Loucy (cell line): ENCODE measurements at regions not wholly inside any gene's neighbourhood (a gene's known extent, or its start where the extent isn't known, plus 50 kb on each side); places are given as distances from the start of the nearest gene placed in this dataset.

Experiments
- H2AFZ ChIP-seq: fragments of 200-600 bp; sonication (generic); 2 replicates; pipeline ENCODE4 v1.6.0; 2016; ENCODE audit warnings: antibody characterized with exemption, mild to moderate bottlenecking, low read length, moderate library complexity
- H3F3A ChIP-seq: fragments of 200-600 bp; 2 replicates; pipeline ENCODE4 v1.6.0; 2016; ENCODE audit warnings: antibody characterized with exemption, low read depth, mild to moderate bottlenecking
- H3K27me3 ChIP-seq: fragments of 200-600 bp; sonication (generic); 2 replicates; pipeline ENCODE4 v1.6.1; 2014; ENCODE audit warnings: low read length, mild to moderate bottlenecking; ENCODE audit not compliant: insufficient read depth, poor library complexity, severe bottlenecking
- H3K36me3 ChIP-seq: fragments of 200-600 bp; sonication (generic); 2 replicates; pipeline ENCODE4 v1.6.1; 2016; ENCODE audit warnings: low read length; ENCODE audit not compliant: insufficient read depth
- H3K4me1 ChIP-seq: fragments of 200-600 bp; sonication (generic); 2 replicates; pipeline ENCODE4 v1.5.1; 2014; ENCODE audit warnings: low read length, mild to moderate bottlenecking; ENCODE audit not compliant: insufficient read depth, poor library complexity, severe bottlenecking
- H3K4me2 ChIP-seq: fragments of 200-600 bp; sonication (generic); 2 replicates; pipeline ENCODE4 v1.6.0; 2014; ENCODE audit warnings: antibody characterized with exemption, low read length, low read depth, mild to moderate bottlenecking; ENCODE audit not compliant: poor library complexity, severe bottlenecking
- H3K4me3 ChIP-seq: fragments of 200-600 bp; sonication (generic); 2 replicates; pipeline ENCODE4 v1.5.1; 2014; ENCODE audit warnings: low read length, mild to moderate bottlenecking, mixed read lengths; ENCODE audit not compliant: poor library complexity, severe bottlenecking
- H3K79me2 ChIP-seq: fragments of 200-600 bp; sonication (generic); 2 replicates; pipeline ENCODE4 v1.6.1; 2014; ENCODE audit warnings: low read length; ENCODE audit not compliant: insufficient read depth
- H3K9ac ChIP-seq: fragments of 200-600 bp; sonication (generic); 2 replicates; pipeline ENCODE4 v1.6.0; 2014; ENCODE audit warnings: mild to moderate bottlenecking, low read depth, low read length, moderate library complexity; ENCODE audit not compliant: poor library complexity, severe bottlenecking
- H3K9me2 ChIP-seq: fragments of 200-600 bp; sonication (generic); replicated peaks from 2 replicates; pipeline ENCODE4 v1.6.1; 2016; ENCODE audit warnings: low read depth, low read length, mixed read lengths
- H3K9me3 ChIP-seq: fragments of 200-600 bp; sonication (generic); 2 replicates; pipeline ENCODE4 v1.6.1; 2014; ENCODE audit warnings: mild to moderate bottlenecking, antibody characterized with exemption, low read length, low read depth; ENCODE audit not compliant: insufficient read depth
- H4K20me1 ChIP-seq: fragments of 200-600 bp; sonication (generic); 2 replicates; pipeline ENCODE4 v1.6.0; 2014; ENCODE audit warnings: antibody characterized with exemption, low read length, mild to moderate bottlenecking; ENCODE audit not compliant: insufficient read depth, poor library complexity, severe bottlenecking
- EZH2phosphoT487 ChIP-seq: fragments of 200-600 bp; IDR thresholded peaks from 2 replicates; pipeline ENCODE4 v1.6.1; 2018; ENCODE audit warnings: antibody characterized with exemption, mild to moderate bottlenecking, moderate library complexity, borderline replicate concordance
- TF ChIP-seq, protein P1 (sequence below): fragments of 200-600 bp; sonication (generic); conservative IDR thresholded peaks from 2 replicates; pipeline ENCODE4 v1.5.1; 2014; ENCODE audit warnings: mild to moderate bottlenecking, antibody characterized with exemption, low read length

DNA sequence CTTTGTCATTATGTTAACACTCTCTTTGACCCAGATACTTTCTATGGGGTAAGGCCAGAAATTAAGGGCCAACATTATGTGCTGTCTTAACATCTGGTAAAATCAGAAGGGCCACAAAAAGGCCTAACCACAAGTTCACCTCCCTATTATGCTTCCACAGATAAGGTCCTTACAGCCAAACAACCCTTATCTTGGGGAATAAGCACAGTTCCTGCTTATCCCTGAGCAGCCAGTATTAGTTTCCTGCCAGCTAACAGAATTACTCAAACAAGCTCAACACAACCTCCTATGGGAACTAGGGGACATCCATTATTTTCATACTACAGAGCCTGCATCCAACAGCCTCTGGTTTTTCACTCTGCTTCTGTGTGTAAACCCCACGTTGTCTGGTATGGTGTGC, 724.8 kb downstream of the HACE1 start:
- H3K9ac ChIP-seq: no peak overlapping the region
- H3K36me3 ChIP-seq: no peaks in the 10 kb centered on the region
- H3K4me1 ChIP-seq: no peaks in the 10 kb centered on the region
- no peaks in the 10 kb centered on the region for H3K79me2 ChIP-seq
- H3K27me3 ChIP-seq: no peaks in the 10 kb centered on the region
- no peak overlapping the region for H3K4me3 ChIP-seq
- TF ChIP-seq EZH2phosphoT487: no peak
- TF ChIP-seq, protein P1, sequence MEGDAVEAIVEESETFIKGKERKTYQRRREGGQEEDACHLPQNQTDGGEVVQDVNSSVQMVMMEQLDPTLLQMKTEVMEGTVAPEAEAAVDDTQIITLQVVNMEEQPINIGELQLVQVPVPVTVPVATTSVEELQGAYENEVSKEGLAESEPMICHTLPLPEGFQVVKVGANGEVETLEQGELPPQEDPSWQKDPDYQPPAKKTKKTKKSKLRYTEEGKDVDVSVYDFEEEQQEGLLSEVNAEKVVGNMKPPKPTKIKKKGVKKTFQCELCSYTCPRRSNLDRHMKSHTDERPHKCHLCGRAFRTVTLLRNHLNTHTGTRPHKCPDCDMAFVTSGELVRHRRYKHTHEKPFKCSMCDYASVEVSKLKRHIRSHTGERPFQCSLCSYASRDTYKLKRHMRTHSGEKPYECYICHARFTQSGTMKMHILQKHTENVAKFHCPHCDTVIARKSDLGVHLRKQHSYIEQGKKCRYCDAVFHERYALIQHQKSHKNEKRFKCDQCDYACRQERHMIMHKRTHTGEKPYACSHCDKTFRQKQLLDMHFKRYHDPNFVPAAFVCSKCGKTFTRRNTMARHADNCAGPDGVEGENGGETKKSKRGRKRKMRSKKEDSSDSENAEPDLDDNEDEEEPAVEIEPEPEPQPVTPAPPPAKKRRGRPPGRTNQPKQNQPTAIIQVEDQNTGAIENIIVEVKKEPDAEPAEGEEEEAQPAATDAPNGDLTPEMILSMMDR: no peak
- H3F3A ChIP-seq: no peaks in the 10 kb centered on the region
- H3K9me3 ChIP-seq: no peaks in the 10 kb centered on the region; the same call in 1 of the 2 replicates
- H3K4me2 ChIP-seq: no peak overlapping the region
- H4K20me1 ChIP-seq: no peaks in the 10 kb centered on the region
- no peak overlapping the region for H2AFZ ChIP-seq
- no peaks in the 10 kb centered on the region for H3K9me2 ChIP-seq

DNA sequence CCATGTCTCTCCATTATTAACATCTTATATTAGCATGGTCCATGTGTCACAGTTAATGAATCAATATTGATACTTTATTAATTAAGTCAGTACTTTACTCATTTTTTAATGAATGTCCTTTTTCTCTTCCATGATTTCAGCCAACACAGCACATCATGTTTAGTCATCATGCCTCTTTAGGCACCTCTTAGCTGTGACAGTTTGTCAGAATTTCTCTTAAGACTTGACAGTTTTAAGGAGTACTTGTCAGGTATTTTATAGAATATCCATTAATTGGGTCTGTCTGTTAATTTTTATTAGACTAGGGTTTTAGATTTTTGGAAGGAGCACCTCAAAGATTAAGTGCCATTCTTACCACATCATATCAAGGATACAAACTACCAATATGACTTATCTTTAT, 729.4 kb downstream of the HACE1 start:
- H3K9ac ChIP-seq: no peak overlapping the region
- no peaks in the 10 kb centered on the region for H4K20me1 ChIP-seq
- H3K36me3 ChIP-seq: no peaks in the 10 kb centered on the region
- no peaks in the 10 kb centered on the region for H3K79me2 ChIP-seq
- H2AFZ ChIP-seq: no peak overlapping the region
- no peak overlapping the region for H3K4me3 ChIP-seq
- no peaks in the 10 kb centered on the region for H3K27me3 ChIP-seq
- H3K9me3 ChIP-seq: no peaks in the 10 kb centered on the region
- H3F3A ChIP-seq: no peaks in the 10 kb centered on the region
- H3K4me2 ChIP-seq: no peak overlapping the region
- H3K4me1 ChIP-seq: no peaks in the 10 kb centered on the region
- TF ChIP-seq EZH2phosphoT487: no peak
- TF ChIP-seq, protein P1: no peak
- H3K9me2 ChIP-seq: no peaks in the 10 kb centered on the region

DNA sequence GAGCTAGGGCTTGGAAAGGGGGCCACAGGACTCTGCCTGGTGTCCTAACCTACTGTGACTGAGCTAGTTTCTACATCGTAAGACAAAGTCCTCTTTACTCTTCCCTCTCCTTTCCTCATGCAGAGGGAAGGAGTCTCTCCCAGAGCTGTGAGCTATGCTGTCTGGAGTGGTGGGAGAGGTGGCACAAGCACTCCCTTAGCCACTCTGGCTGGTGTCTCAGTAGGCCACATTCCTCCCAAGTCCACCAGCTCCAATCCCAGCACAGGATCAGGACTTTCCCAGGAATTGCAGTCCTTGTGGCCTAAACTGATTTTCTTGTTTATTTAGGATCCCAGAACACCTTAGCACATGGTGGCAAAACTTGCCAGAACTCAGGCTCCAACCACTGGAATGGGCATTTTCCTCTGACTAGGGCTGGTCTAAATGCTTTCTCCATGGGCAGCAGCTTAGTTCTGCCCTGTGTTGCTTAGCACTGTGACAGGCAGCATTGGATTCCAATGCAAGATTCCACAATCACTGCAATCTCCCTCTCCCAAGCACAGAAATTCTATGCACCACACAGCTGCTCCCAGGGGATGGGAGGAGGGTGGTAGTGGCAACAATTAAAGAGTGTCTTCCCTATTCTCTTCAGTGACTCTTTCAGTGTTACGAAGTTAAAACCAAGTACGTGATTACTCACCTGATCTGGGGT, 733.3 kb downstream of the HACE1 start:
- H3K9me2 ChIP-seq: no peaks in the 10 kb centered on the region
- H3K36me3 ChIP-seq: no peaks in the 10 kb centered on the region
- H3F3A ChIP-seq: no peaks in the 10 kb centered on the region
- no peak overlapping the region for H2AFZ ChIP-seq
- no peaks in the 10 kb centered on the region for H4K20me1 ChIP-seq
- H3K79me2 ChIP-seq: no peaks in the 10 kb centered on the region
- H3K4me2 ChIP-seq: no peak overlapping the region
- no peaks in the 10 kb centered on the region for H3K27me3 ChIP-seq
- no peak overlapping the region for H3K4me3 ChIP-seq
- TF ChIP-seq, protein P1: no peak
- TF ChIP-seq EZH2phosphoT487: no peak
- H3K4me1 ChIP-seq: no peaks in the 10 kb centered on the region
- no peak overlapping the region for H3K9ac ChIP-seq
- no peaks in the 10 kb centered on the region for H3K9me3 ChIP-seq
